ENCODE measurements at regions not wholly inside any gene's neighbourhood (a gene's known extent, or its start where the extent isn't known, plus 50 kb on each side); places are given as distances from the start of the nearest gene placed in this dataset.

- WGBS, 4 donors, result 65 to 86% (median 80%) methylated on average over 2 of the region's 2 CpGs
- no peak overlapping the region for H3K27ac ChIP-seq
- no peaks in the 10 kb centered on the region for H3K4me1 ChIP-seq (replicated peaks in 1 of 2)
- H3K9me3 ChIP-seq (replicated peaks in 1 of 3), result no peaks in the 10 kb centered on the region
- H3K4me3 ChIP-seq, result no peak overlapping the region
- H3K36me3 ChIP-seq (replicated peaks in 1 of 2), result no peaks in the 10 kb centered on the region
- no peak for TF ChIP-seq CTCF (IDR thresholded peaks at IDR 0.05)
- no peak for TF ChIP-seq POLR2A (IDR thresholded peaks at IDR 0.05)
- H3K27me3 ChIP-seq, result no peaks in the 10 kb centered on the region
- DNase-seq, result no peak
- intact Hi-C loops (cut with DNase I), result no loop called here
Observed at GRCh38 chr1:239261521-239261920, 124.8 kb upstream of the CHRM3 start.

- Histone ChIP-seq H3K36me3 (replicated peaks in 1 of 2) (no peaks in the 10 kb centered on the region), H3K27ac (no peak overlapping the region), H3K4me1 (replicated peaks in 1 of 2) (no peaks in the 10 kb centered on the region), H3K9me3 (replicated peaks in 1 of 3) (no peaks in the 10 kb centered on the region), H3K27me3 (no peaks in the 10 kb centered on the region), H3K4me3 (no peak overlapping the region)
- WGBS, 4 donors, result 41 to 60% (median 56%) methylated on average over 4 of the region's 4 CpGs
- DNase-seq, result no peak
- intact Hi-C loops (cut with DNase I), result no loop called here
- TF ChIP-seq CTCF (IDR thresholded peaks at IDR 0.05) (no peak), POLR2A (IDR thresholded peaks at IDR 0.05) (no peak)
Observed at GRCh38 chr1:239260842-239261241, 125.5 kb upstream of the CHRM3 start.

DNA sequence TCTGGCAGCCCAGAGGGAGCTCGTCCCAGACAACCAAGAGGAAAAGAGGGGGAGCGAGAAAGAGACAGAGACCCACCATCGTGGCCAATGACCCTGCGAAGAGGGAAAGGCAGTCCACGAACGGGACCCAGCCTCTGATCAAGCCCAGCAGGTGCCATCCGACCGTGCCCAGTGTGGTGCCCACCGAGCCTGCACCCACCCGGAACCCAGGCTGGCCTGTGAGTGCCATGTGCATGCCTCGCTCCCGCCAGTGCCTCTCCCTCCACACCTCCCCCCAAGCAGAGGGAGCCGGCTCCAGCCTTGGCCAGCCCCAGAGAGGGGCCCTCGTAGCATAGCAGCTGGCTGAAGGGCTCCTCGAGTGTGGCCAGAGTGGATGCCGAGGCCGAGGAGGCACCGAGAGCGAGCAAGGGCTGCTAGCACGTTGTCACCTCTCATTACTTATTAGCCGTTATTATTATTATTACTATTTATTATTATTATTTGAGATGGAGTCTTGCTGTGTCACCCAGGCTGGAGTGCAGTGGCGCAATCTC, 130.7 kb upstream of the CHRM3 start:
- no peaks in the 10 kb centered on the region for H3K27me3 ChIP-seq
- WGBS, 4 donors, result 87 to 92% (median 90%) methylated on average over 12 to 22 of the region's 22 CpGs
- intact Hi-C loops (cut with DNase I), result no loop called here

GRCh38 chr1:239254999-239255398, 131.4 kb upstream of the CHRM3 start:
- no peaks in the 10 kb centered on the region for H3K4me1 ChIP-seq (replicated peaks in 1 of 2)
- WGBS, 4 donors, result 71 to 81% (median 77%) methylated on average over 4 of the region's 4 CpGs
- no peak overlapping the region for H3K4me3 ChIP-seq
- no peaks in the 10 kb centered on the region for H3K36me3 ChIP-seq (replicated peaks in 1 of 2)
- intact Hi-C loops (cut with DNase I), result no loop called here
- no peaks in the 10 kb centered on the region for H3K9me3 ChIP-seq (replicated peaks in 1 of 3)
- H3K27me3 ChIP-seq, result no peaks in the 10 kb centered on the region
- no peak for DNase-seq
- H3K27ac ChIP-seq, result no peak overlapping the region
- TF ChIP-seq CTCF (IDR thresholded peaks at IDR 0.05), result no peak
- no peak for TF ChIP-seq POLR2A (IDR thresholded peaks at IDR 0.05)

More for the DNA sequence above, 130.7 kb upstream of the CHRM3 start:
- H3K36me3 ChIP-seq (replicated peaks in 1 of 2), result no peaks in the 10 kb centered on the region
- no peak for TF ChIP-seq CTCF (IDR thresholded peaks at IDR 0.05)
- TF ChIP-seq POLR2A (IDR thresholded peaks at IDR 0.05), result no peak
- H3K27ac ChIP-seq, result no peak overlapping the region
- H3K4me1 ChIP-seq (replicated peaks in 1 of 2), result no peaks in the 10 kb centered on the region
- no peak overlapping the region for H3K4me3 ChIP-seq
- no peak for DNase-seq
- no peaks in the 10 kb centered on the region for H3K9me3 ChIP-seq (replicated peaks in 1 of 3)

All from adrenal gland (tissue), 9 donors.